ENCODE measurements at regions not wholly inside any gene's neighbourhood (a gene's known extent, or its start where the extent isn't known, plus 50 kb on each side); places are given as distances from the start of the nearest gene placed in this dataset.

DNA sequence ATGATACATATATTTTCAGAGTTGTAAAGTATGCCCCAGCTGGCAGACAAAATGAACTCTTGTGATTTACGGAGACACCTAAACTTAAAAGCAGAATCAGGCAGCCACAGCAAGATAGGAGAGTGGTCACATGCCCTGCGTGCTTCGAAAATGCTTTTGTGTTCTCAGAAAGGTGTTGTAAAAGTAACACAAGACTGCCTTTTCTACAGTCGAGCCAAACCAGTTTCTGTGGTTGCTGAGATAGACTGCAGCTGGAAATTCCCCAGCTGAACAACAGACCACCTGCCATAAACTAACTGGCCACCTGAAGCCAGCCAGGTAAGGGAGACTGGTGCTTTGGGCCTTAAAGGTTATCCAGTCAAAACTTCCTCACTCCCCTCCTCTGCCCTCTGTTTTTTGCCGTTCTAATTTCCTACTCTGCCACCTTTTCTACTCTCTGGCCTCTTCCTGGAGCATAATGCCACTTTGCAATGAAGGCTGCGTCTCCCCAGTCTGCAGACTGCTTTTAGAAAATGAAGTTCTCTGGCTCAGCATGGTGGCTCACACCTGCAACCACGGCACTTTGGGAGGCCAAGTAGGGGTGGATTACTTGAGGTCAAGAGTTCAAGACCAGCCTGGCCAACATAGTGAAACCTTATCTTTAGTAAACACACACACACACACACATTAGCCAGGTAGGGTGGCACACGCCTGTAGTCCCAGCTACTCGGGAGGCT is 381.2 kb upstream of the SLITRK1 start:
- FAIRE-seq = no peak

DNA sequence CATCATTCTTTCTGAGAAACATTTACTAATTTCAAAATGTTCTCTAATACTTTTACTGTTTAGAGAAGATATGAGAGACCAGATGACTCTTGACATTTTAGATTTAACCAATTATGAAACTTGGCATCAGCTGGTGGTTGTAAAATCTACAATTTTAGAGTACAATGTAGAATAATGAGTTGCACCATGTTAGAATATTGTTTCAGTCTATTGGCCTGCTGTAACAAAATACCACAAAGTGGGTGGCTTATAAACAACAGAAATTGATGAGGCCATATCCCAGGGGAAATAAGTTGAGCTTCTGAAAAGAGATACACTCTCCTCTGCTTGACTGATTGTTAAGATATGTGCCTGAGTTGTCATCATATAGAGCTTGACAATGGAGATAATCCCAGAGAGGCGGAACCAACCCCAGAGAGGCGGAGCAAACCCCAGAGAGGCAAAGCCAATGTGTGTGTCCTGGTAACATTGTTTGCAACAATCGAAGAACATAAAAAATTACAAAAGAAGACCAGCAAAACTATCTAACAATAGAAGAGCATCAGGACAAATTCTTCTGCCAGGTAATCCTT is 373.0 kb upstream of the SLITRK1 start:
- no peak for FAIRE-seq

DNA sequence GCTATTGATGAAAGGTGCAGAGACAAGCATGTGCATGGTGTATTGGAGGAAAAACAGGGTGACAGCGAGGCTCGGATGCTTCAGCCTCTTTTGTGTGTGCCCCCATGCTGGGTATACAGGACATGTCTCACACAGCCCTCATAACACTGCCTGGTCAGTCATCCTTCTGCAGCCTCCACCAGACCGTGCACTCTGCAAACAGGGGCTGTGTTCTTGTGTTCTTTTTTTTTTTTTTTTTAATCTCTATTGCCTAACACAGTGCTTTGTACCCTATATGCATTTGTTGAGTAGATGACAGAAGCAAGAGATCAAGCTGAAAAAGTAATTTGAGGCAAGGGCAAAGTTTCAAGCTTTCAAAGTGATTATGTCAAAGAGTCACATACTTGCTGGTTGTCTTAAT is 367.2 kb upstream of the SLITRK1 start:
- FAIRE-seq = no peak

DNA sequence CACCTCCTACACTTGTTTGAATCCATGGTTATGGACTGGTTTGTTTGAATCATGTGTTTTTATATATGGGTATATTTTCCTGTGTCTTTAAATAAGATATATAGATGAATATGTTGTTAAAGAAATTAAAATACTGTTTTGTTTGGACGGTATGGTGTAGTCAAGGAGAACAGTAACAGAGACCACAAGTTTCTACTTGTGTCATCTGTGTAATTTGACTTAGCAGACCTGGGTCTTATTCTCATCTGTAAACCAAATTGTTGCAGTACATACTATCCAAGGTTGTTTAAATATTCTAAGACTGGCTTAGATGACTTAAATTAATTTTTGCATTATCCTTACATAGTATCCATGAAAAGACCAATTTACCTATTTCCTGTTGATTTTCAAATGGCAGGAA is 361.1 kb upstream of the SLITRK1 start:
- no peak for FAIRE-seq

DNA sequence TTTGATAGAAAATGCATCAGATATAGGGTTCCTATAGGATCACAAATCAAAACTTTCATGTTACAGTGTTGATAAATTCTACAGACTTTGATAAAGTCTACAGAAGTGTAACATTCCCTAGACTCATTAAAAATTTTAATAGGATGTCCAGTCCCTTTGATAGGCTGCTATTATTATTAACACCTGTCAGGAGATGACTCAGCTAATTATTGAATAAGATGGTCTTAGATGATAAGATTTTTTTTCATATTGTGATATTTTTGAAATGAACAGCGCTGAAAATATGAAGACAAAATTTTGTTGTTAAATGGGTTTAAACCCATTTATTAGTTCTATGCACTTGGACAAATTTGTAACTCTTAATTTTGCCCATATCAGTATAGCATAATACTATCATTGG is 356.8 kb upstream of the SLITRK1 start:
- FAIRE-seq = no peak

DNA sequence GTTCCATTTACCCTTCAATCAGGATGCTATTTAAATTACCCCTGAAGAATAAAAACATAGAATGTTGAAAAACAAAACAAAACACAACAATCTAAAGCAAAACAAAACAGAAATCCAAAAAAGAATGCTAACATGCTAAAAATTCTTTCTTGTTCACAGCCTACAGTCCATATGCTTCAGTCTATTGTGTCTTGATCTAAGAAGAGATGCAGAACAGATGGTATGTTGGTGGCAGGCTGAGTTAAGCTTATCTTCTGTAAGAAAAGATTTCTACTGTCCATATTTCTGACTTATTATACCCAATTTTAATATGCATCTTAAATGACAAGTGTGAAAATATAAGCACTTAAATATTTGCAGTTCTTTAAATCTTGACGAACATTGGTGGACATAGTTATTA is 356.1 kb upstream of the SLITRK1 start:
- FAIRE-seq = no peak

DNA sequence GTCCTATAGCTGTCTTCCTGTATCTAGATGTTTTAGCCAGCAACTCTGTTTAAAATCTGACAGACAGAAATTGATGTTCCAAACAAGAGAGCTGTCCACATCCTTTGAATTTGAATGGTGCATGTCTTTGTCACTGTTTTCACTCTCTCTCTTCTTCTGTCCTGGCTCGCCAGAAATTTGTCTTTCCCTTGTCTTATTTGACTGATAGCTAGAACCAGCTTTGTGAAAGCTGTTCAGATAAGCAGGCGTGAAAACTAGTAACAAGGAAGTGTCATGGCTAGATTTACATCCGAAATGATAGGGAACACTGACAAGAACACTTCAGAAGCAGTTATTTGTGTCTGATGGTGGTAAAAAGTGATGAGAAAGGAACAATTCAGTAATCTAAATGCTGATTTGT is 354.9 kb upstream of the SLITRK1 start:
- FAIRE-seq = no peak

DNA sequence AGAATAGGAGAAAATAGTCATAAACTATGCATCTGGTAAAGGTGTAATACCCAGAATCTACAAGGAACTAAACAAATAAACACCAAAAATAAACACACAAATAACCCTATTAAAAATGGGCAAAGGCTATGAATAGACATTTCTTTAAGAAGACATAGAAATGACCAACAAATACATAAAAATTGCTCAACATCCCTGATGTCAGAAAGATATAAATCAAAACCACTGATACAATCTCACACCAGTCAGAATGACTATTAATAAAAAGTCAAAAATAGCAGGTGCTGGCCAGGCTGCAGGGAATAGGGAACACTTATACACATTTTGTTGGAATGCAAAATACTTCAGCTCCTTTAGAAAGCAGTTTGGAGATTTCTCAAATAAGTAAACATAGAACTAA is 352.1 kb upstream of the SLITRK1 start:
- FAIRE-seq = no peak

DNA sequence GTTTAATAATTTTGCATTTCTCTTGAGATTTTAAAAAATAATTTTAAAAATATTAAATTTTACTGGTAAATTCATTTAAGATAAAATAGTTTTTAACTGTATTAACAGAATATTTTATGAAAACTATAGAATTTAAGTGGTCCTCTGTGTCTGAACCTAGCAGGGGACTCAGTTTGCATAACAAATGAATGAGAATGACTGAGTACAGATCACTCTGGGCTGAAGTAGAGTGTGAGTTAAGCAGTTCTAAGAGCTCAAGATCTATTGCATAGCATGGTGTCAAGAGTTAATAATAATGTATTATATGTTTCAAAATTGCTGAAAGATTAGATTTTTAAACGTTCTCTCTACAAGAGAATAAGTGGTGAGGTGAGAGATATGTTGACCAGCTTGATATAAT is 348.3 kb upstream of the SLITRK1 start:
- no peak for FAIRE-seq

DNA sequence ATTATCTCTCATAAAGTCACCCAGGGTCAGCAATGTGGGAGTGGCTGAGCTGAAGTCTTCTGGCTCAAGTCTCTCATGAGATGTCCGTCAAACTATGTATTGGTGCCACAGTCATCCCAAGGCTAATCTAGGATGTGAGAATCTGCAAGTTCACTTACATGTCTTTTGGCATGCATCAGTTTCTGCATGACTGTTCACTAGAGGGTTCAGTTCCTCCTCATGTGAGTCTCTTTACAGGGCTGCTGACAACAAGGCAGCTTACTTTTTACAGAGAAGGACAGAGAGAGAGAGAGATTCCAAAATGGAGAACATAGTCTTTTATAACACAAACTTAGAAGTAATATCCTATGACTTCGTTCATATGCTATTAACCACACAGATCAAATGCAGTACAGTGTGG is 328.8 kb upstream of the SLITRK1 start:
- FAIRE-seq = no peak

DNA sequence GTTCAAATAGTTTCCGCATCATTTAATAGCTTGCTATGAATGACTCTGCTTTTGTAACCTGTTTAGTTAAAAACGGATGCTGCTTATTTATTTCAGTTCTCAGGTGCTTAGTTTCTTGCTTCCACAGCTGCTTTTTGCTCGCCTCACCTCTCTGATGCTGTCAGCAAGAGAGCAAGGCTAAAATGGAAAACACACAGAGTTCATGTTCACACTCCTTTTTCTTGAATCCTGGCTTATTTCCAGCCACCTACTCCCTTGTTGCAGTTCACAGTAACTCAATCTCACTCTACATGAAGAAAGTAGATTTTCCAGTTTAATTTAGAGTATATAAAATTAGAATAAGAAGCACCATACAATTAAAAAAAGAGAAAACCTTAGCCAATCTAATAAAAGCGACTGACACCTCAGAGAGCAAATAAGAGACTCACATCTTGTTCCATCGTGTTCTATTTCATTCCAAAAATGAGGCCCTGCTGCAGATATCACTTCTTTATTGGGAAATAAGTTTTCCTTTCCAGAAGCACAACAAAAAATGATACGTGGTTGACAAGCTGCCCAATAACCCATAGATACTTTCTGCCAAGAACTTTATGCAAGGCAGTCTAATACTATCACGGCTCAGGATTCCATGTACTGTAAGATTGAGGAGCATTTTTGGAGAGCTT is 326.1 kb upstream of the SLITRK1 start:
- no peak for FAIRE-seq

DNA sequence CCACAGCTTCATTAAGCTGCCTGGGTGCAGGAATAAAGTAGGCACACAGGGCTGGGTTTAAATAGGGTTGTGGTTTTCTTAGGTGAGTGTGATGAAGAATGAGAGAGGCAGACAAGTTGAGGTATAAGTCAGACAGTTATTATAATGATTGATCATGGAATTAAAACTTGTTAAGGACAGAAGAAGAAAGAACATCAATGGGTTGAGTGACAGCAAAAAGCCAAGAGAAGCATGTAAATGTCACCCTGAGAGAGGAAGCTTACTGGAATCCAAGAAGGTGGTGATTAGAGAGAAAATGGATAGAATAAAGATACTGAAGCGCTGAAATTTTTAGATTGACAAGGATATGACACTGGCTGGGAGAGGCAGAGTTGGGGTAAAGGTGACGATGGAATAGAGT is 325.2 kb upstream of the SLITRK1 start:
- no peak for FAIRE-seq

DNA sequence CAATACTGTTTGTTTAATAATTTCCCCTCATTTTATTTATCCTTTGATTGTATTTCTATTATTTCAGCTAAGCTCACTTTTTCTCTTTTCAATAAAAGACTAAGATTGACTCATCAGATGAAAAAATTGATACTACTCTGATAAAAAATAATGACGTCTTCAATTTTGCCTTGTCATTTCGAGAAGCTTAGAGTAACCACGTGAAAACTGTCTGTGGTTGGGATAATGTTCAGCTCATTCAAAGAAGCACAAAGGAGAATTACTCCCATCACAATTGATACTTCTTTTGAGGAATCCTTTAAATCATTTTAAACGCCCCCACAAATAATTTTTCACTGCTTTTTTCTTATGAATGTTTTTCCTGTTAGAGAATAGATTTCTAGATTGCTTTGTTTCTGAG is 318.7 kb upstream of the SLITRK1 start:
- FAIRE-seq = no peak

DNA sequence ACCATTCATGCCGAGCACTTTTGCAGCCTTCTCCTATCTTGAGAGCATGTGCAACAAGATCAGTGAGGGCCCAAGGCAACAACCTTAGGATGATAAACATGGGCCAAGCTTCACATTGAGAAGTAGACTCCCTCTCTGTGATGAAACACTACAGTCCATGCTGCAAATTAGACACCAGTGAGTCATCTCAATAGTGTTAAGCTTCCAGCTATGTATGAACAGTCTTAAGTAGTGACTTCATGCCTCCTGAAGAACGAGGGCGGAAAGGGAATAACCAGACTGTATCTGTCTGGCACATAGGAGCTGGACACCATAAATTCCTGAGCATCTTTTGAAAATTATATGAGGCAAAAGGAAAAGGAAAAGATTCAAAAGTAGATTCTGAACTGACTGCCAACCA is 309.9 kb upstream of the SLITRK1 start:
- no peak for FAIRE-seq

DNA sequence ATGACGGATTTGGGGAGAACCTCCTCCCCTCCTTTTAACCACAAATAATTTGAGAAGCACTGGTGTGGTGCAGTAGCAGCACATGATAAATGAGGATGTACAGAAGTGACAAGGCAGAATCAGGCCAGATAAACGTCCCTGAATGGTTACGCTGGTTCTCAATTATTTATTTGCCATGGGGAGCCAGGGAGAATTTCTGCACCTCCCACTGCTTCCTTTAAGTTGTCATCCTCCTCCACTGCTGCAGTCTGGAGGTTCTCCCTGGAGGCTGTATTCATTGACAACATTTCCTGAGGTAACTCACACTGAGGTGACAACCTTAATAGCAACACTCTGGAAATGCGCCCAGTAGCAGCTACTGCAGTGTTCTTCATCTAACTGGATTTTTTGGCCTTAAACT is 308.9 kb upstream of the SLITRK1 start:
- no peak for FAIRE-seq

DNA sequence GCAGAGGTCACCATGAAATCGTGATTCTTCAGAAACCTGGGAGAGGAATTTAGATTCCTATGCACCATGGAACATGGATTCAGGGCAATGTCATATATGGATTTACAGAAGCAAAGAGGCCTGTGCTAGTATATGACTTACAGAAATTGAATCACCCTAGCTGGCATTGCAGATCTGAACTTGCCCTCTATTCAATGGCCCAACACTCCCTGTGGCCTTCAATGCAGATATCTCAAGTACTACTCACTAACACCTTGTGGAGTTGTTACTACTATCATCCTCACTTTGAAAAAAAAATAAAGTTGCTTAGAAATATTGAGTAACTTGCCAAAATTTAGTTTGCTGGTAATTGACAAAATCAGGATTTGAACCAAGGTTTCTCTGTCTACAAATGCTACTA is 305.4 kb upstream of the SLITRK1 start:
- FAIRE-seq = no peak

DNA sequence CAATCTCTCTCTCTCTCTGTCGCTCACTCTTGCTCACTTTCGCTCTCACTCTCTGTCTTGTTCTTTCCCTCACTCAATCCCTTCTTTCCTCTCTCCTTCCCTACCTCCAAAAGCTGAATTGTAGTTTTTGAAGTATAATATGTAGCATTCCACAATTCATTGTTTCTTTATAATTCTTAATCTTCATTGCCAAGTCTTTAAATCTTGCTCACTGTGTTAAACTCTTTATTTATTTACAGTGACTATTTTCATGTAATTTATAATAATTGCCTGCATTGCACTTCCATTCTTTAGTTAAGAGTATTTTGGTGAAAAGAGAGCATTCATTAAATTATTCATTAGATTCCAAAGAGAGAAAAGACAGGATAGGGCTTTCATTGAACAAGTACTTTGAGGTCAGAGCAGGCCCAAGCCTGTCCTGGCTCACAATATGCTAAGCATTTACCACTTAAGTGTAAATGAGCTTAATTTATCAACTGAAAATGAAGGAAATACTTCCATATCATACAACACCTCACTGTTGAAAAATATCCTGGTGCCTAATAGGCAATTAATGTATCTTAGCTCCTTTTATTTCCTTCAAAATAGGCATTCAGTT is 257.4 kb upstream of the SLITRK1 start:
- no peak for FAIRE-seq

DNA sequence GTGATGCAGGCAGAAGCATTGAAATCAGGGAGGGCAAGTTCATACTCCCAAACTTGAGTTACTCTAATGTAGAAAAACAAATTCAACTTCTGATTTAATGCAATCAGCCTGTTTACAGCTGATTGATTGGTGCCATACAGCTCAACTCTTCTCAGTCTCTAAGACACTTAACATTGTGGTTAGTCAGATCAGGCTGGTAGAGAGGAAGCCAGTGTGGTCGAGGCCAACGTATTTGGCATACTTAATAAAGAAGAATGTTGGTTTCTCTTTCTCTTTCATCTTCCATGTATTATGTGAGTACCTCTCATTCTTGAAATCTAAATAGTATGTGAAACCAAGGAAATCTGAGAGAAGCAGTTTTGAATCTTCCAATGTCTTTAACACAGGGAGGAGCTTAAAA is 255.0 kb upstream of the SLITRK1 start:
- no peak for FAIRE-seq

DNA sequence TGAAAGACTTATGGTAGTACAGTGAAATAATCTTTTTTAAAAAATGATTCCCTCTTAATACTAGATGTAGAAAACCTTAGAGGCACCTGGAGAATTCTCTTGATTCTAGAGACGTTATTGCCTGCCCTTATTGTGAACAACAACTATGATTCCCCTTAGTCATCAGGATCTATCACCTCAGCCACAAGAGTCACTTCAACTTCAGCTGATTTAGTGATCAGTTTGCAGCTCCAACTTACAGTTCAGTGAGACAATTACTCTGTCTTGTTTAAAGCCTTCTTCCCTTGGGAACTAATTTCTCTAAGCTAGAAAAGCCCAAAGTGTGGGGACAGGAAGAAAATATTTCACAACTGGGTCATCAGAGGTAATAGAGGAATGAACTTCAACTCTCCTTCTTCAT is 254.3 kb upstream of the SLITRK1 start:
- FAIRE-seq = no peak

DNA sequence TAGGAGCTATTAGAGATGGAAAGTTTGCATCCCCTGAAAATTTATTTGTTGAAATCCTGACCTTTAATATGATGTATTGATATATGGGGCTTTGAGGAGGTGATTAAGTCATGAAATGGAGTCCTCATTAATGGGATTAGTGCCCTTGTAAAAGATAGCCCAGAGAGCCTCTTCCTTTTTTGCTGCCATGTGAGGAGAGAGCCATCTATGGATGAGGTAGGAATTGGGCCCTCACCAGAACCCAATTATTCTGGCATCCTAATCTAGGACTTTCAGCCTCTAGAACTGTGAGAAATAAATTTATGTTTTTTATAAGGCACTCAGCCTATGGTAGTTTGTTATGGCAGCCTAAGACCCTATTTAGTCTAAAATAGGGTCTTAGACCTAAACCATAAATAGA is 250.2 kb upstream of the SLITRK1 start:
- no peak for FAIRE-seq

DNA sequence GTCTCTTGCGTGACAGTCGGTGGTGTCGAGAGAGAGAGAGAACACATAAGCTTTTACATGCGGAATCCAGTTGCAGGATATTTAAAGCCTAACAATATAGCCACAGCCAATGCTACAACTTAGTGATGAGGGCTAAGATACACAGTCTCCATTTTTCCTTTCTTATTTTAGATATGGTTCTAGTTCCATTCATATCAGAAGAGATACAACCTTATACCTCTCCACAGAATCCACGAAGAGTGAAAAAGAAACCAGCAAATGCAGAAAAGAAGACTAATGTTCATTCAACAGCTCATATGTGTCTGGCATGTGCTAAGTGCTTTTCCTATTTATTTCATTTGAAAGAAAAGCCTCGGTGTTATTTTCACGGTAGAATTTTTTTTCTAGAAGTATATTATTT is 249.0 kb upstream of the SLITRK1 start:
- FAIRE-seq = no peak

DNA sequence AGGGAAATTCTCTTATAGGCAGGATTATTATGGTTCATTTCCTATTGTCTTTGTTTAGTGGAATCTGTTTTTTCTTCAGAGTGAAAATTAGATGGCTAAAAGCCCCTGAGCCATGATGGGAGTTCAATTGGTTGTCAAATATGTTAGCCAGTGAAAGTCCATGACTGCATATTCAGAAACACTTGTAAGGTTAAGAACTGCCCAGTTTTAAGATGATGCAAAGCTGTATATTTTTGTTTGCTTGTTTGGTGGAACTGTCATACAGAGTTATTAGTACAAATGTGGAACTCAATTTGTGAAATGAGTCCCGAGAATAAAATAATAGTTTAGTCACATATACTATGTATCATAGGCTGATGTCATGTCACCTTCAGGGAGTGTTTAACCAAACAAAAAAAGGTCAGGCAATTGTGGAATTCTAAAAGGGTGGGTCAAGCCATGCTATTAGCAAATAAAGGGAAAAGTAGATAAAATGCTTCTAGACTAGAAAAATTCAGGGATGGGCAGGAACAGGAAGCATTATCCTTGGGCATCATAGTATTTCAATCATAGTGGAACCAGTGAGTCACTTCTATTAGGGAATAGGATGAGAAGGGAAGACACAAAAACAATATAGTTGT is 248.3 kb upstream of the SLITRK1 start:
- no peak for FAIRE-seq

DNA sequence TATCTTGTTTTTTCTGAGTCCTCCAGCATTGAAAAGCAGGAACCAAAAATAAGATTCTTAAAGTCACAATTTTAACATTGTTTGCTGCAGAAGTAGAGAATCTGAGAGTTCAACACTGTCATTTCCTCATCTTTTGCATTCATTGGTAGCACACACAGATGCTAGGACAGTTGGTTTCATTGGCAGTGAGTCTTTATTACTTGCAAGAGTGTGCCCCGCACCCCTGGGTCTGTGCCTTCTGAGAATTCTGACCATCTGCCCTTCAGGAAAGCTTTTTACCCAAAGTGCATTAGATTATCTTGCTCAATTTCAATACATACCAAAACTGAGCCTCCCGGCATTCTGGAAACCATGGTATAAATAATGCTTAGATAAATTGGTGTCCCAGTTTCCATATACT is 247.7 kb upstream of the SLITRK1 start:
- FAIRE-seq = no peak
